ENCODE measurements at regions not wholly inside any gene's neighbourhood (a gene's known extent, or its start where the extent isn't known, plus 50 kb on each side); places are given as distances from the start of the nearest gene placed in this dataset.

DNA sequence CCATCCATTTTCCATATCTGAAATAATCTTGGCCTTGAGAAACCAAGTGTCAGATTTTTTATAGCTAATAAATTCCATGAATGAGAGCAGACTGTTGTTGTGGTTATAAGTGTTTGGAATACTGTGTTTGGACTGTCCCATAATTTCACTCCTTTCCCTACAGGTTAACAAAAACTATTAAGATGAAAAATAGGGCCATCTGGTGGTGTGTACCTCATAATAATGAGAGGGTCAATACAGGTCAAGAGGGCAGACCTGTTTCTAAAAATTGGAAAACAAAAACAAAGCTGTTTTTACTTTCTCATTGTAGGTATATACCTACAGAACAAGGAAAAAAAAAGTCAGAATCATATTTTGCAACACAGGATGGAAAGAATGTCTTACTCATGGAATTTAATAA is 553.8 kb upstream of the SGO1 start:
- H3K9me3 ChIP-seq (ENCODE audit: control insufficient read depth, low read length), result no peaks in the 10 kb centered on the region
- no peaks in the 10 kb centered on the region for H3K27me3 Mint-ChIP-seq (ENCODE audit: insufficient read depth)
- no peak overlapping the region for H3K4me3 Mint-ChIP-seq
- H3K4me1 Mint-ChIP-seq, result peaks cover 30% of the 10 kb centered on the region
- no peaks in the 10 kb centered on the region for H3K36me3 Mint-ChIP-seq (ENCODE audit: low read depth)
- no peak for DNase-seq
- no peak overlapping the region for H3K4me3 ChIP-seq (ENCODE audit: low read length)
- H3K36me3 ChIP-seq (ENCODE audit: control insufficient read depth, insufficient read depth, low read length), result no peaks in the 10 kb centered on the region
- H3K27ac Mint-ChIP-seq, result no peak overlapping the region
- peaks cover 9% of the 10 kb centered on the region for H3K4me1 ChIP-seq (ENCODE audit: control insufficient read depth, insufficient read depth, low read length)
- no peak overlapping the region for H3K27ac ChIP-seq (ENCODE audit: low read depth, low read length)
- no peaks in the 10 kb centered on the region for H3K27me3 ChIP-seq (ENCODE audit: control insufficient read depth, insufficient read depth, low read length, poor library complexity, severe bottlenecking)
- no peaks in the 10 kb centered on the region for H3K9me3 Mint-ChIP-seq
- TF ChIP-seq, protein P1, sequence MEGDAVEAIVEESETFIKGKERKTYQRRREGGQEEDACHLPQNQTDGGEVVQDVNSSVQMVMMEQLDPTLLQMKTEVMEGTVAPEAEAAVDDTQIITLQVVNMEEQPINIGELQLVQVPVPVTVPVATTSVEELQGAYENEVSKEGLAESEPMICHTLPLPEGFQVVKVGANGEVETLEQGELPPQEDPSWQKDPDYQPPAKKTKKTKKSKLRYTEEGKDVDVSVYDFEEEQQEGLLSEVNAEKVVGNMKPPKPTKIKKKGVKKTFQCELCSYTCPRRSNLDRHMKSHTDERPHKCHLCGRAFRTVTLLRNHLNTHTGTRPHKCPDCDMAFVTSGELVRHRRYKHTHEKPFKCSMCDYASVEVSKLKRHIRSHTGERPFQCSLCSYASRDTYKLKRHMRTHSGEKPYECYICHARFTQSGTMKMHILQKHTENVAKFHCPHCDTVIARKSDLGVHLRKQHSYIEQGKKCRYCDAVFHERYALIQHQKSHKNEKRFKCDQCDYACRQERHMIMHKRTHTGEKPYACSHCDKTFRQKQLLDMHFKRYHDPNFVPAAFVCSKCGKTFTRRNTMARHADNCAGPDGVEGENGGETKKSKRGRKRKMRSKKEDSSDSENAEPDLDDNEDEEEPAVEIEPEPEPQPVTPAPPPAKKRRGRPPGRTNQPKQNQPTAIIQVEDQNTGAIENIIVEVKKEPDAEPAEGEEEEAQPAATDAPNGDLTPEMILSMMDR (conservative IDR thresholded peaks at IDR 0.05), result no peak
- no peak overlapping the region for H3K9ac ChIP-seq (ENCODE audit: extremely low read depth, low read length, poor library complexity, severe bottlenecking)

DNA sequence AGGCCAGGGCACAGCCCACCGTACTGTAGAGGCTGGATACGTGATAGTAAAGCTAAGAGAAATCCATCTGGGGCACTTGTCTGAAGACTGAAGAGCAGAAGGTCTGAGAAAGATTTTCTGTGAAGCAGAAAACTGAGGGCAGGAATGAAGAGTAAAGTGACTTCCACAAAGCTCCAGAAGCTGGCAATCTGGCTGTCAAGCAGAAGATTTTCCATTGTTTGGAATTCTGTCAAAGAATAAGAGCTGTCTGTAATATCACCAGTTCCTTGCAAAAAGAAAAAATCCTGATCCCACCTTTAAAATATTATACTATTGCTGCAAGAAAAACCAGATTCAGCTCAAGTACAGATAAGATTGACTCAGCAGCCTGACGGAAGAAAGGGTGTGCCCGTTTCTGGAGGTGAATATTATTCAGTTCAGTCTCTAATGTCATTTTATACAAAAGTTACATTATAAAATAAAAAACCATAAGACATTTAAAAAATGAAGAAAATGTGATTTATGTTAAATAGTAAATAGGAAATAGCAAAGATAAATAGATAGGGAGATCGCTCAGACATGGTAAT is 550.4 kb upstream of the SGO1 start:
- WGBS, 2 experiments (ENCODE audit: insufficient coverage in 1 of 2, insufficient read length in 1 of 2), result 90% methylated on average over 2 to 5 of the region's 5 CpGs
- DNase-seq, result no peak
- Mint-ChIP-seq H3K27ac (no peak overlapping the region), H3K36me3 (ENCODE audit: low read depth) (no peaks in the 10 kb centered on the region), H3K9me3 (no peaks in the 10 kb centered on the region), H3K27me3 (ENCODE audit: insufficient read depth) (no peaks in the 10 kb centered on the region), H3K4me3 (no peak overlapping the region), H3K4me1 (peaks cover 2% of the 10 kb centered on the region)
- H3K27me3 ChIP-seq (ENCODE audit: control insufficient read depth, insufficient read depth, low read length, poor library complexity, severe bottlenecking), result no peaks in the 10 kb centered on the region
- H3K4me3 ChIP-seq (ENCODE audit: low read length), result no peak overlapping the region
- H3K27ac ChIP-seq (ENCODE audit: low read depth, low read length), result no peak overlapping the region
- no peaks in the 10 kb centered on the region for H3K9me3 ChIP-seq (ENCODE audit: control insufficient read depth, low read length)
- no peaks in the 10 kb centered on the region for H3K4me1 ChIP-seq (ENCODE audit: control insufficient read depth, insufficient read depth, low read length)
- TF ChIP-seq, protein P1 (conservative IDR thresholded peaks at IDR 0.05), result no peak
- H3K9ac ChIP-seq (ENCODE audit: extremely low read depth, low read length, poor library complexity, severe bottlenecking), result no peak overlapping the region
- no peaks in the 10 kb centered on the region for H3K36me3 ChIP-seq (ENCODE audit: control insufficient read depth, insufficient read depth, low read length)

- no peaks in the 10 kb centered on the region for H3K9me3 Mint-ChIP-seq
Measured at GRCh38 chr3:20729185-20729584, 543.2 kb upstream of the SGO1 start.

More at GRCh38 chr3:20729185-20729584, 543.2 kb upstream of the SGO1 start:
- Histone ChIP-seq H3K27me3 (ENCODE audit: control insufficient read depth, insufficient read depth, low read length, poor library complexity, severe bottlenecking) (no peaks in the 10 kb centered on the region), H3K9me3 (ENCODE audit: control insufficient read depth, low read length) (no peaks in the 10 kb centered on the region), H3K27ac (ENCODE audit: low read depth, low read length) (no peak overlapping the region), H3K9ac (ENCODE audit: extremely low read depth, low read length, poor library complexity, severe bottlenecking) (no peak overlapping the region), H3K36me3 (ENCODE audit: control insufficient read depth, insufficient read depth, low read length) (no peaks in the 10 kb centered on the region), H3K4me3 (ENCODE audit: low read length) (no peak overlapping the region), H3K4me1 (ENCODE audit: control insufficient read depth, insufficient read depth, low read length) (no peaks in the 10 kb centered on the region)
- Mint-ChIP-seq H3K36me3 (ENCODE audit: low read depth) (no peaks in the 10 kb centered on the region), H3K27me3 (ENCODE audit: insufficient read depth) (no peaks in the 10 kb centered on the region), H3K4me1 (no peaks in the 10 kb centered on the region), H3K27ac (no peak overlapping the region), H3K4me3 (no peak overlapping the region)
- DNase-seq, result no peak
- TF ChIP-seq, protein P1 (conservative IDR thresholded peaks at IDR 0.05), result no peak
- WGBS, 2 experiments (ENCODE audit: insufficient coverage in 1 of 2, insufficient read length in 1 of 2), result 89% methylated on average over 1 of the region's 1 CpG; no CpG with 5 or more reads in 1 of the 2 experiments

Measured in endodermal cell (in vitro differentiated cells).